HFF-Myc (cell line): ENCODE measurements at regions not wholly inside any gene's neighbourhood (a gene's known extent, or its start where the extent isn't known, plus 50 kb on each side); places are given as distances from the start of the nearest gene placed in this dataset.

Experiments
- DNase-seq: peaks from one replicate; pipeline ENCODE4 v3.0.0-alpha.2; 2011; ENCODE audit warnings: low read depth; ENCODE audit errors: extremely low read depth
- H3K4me3 ChIP-seq: replicated peaks from 2 replicates; pipeline ENCODE4 v1.5.1; 2011; ENCODE audit warnings: low read depth, mild to moderate bottlenecking, control low read depth, low read length
- TF ChIP-seq, protein P1 (sequence below): IDR thresholded peaks from 2 replicates; pipeline ENCODE4 v1.5.1; 2012; ENCODE audit warnings: mild to moderate bottlenecking, low read depth, low read length, control low read depth; ENCODE audit errors: missing control alignments

DNA sequence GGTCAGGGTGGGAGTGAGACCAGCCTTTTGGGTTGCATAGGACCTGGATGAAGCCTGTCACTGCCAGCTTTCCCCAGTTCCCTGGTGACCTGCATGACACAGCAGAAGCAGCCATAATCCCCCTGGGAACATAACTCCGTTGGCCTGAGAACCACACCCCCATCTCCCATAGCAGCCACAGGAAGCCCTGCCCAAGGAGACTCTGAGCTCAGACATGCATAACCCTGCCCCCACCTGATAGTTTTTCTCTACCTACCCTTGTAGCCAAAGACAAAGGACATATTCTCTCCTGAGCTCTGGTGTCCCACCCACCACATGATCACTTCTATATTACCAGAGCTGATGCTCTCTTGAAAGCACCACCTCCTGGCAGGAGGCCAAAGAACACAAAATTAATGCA, 413.5 kb upstream of the HTR2A start:
- no peak overlapping the region for H3K4me3 ChIP-seq
- no peak for DNase-seq
- TF ChIP-seq, protein P1, sequence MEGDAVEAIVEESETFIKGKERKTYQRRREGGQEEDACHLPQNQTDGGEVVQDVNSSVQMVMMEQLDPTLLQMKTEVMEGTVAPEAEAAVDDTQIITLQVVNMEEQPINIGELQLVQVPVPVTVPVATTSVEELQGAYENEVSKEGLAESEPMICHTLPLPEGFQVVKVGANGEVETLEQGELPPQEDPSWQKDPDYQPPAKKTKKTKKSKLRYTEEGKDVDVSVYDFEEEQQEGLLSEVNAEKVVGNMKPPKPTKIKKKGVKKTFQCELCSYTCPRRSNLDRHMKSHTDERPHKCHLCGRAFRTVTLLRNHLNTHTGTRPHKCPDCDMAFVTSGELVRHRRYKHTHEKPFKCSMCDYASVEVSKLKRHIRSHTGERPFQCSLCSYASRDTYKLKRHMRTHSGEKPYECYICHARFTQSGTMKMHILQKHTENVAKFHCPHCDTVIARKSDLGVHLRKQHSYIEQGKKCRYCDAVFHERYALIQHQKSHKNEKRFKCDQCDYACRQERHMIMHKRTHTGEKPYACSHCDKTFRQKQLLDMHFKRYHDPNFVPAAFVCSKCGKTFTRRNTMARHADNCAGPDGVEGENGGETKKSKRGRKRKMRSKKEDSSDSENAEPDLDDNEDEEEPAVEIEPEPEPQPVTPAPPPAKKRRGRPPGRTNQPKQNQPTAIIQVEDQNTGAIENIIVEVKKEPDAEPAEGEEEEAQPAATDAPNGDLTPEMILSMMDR: no peak

DNA sequence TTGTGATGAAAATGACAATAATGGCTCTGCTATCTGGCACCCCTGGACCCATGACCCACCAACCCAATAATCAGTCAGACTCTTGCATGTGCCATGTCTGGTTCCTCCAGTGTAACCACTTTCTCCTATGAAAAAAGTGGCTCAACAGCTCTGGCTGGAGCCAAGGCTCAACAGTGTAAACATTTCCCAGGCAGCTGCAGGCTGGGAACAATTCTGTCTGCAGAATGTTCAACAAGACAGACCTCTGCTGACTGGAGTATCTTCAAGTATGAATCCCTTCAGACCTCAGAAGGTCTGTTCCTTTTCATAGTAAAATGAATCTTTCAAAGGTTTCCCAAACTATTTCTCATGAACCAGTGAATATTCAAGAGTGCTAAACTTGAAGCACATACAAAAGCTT, 410.1 kb upstream of the HTR2A start:
- TF ChIP-seq, protein P1: no peak
- H3K4me3 ChIP-seq: no peak overlapping the region
- no peak for DNase-seq

DNA sequence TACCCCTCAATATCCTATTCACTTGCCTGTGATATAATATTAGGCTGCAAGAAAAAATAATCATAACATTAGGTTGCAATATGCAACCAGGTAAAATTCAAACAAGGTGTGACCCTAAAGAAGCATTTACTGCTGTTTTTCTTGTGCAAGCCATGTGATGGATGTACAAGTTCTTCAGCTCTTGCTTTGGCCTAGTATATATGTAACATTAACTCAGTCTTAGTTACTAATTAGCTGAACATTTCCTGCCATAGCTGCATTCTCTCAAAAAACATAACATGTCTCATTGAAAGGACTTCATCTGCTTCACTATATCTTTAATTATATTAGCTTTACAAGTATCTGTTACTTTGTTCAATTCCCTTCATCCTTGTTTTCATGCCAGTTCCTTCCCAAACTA, 406.8 kb upstream of the HTR2A start:
- TF ChIP-seq, protein P1: no peak
- no peak for DNase-seq

DNA sequence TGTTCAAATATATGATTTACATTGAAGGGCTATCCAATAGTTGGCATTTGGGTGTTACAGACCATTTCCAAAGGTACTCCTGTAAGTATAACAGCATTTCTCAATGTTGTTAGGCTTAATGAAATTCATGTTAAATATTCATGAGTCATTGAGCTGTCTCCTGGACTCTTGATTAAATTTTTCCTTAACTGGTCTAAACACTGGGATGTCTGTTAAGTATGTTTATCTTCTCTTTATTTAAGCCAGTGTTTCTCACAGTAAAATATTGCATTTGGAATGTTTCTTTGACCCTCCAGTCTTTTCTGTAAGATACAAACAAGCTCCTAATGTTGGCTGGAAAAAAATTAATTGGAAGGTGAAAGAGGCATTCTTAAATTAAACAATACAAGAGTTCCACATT, 402.5 kb upstream of the HTR2A start:
- H3K4me3 ChIP-seq: no peak overlapping the region
- TF ChIP-seq, protein P1: no peak
- DNase-seq: no peak

More for the DNA sequence above, 406.8 kb upstream of the HTR2A start:
- H3K4me3 ChIP-seq: no peak overlapping the region

DNA sequence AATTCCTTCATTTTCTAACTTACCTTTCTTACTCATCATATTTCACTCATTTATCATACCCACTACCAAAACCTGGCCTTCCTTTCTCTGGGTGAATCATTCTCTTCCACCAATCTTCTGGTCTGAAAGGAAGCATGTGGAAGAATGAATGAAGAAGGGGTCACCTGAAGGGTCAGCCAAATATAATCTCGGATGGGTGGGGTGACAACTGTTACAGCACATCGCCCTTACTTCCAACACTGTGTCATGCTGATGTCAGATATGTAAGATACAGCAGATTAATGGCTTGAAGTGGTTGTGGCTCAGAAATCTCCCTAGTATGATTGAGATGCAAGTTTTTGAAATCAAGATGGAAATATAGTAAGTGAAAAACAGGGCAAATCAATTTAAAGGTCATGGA, 401.7 kb upstream of the HTR2A start:
- no peak overlapping the region for H3K4me3 ChIP-seq
- TF ChIP-seq, protein P1: no peak
- no peak for DNase-seq

DNA sequence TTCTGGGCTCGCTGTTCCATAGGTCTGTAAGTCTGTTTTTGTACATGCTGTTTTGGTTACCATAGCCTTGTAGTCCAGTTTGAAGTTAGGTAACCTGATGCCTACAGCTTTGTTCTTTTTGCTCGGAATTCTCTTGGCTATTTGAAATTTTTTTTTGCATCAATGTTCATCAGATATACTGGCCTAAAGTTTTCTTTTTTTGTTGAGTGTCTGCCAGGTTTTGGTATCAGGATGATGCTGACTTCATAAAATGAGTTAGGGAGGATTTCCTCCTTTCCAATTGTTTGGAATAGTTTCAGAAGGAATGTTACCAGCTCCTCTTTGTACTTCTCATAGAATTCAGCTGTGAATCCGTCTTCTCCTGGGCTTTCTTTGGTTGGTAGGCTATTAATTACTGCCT, 397.8 kb upstream of the HTR2A start:
- H3K4me3 ChIP-seq: no peak overlapping the region
- TF ChIP-seq, protein P1: no peak
- DNase-seq: no peak

DNA sequence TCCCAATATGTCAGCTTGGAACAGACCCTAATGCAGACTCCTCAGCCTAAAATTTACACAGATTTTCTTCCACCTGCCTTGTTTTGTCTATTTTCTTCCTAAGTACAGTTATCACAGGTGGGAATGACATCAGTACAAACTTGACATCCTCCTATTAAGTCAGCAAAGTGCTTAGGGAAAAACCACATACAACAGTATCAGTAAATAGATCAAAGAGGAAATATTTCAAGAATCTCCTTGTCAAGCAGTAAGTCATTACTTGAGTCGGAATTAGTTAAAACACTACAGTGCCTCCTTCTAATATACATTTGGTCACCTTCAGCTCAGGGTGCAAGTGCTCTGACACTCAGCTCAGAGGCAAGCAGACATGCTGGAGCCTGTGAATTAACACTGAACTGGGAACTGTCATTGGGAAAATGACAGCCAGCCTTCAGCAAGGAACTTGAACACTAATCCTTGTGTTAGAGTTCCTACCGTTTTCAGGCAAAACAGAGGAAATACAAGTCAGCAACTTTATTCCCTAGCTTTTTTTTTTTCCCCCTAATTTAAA, 394.3 kb upstream of the HTR2A start:
- TF ChIP-seq, protein P1: no peak
- DNase-seq: no peak
- no peak overlapping the region for H3K4me3 ChIP-seq
